ENCODE measurements at regions not wholly inside any gene's neighbourhood (a gene's known extent, or its start where the extent isn't known, plus 50 kb on each side); places are given as distances from the start of the nearest gene placed in this dataset.

DNA sequence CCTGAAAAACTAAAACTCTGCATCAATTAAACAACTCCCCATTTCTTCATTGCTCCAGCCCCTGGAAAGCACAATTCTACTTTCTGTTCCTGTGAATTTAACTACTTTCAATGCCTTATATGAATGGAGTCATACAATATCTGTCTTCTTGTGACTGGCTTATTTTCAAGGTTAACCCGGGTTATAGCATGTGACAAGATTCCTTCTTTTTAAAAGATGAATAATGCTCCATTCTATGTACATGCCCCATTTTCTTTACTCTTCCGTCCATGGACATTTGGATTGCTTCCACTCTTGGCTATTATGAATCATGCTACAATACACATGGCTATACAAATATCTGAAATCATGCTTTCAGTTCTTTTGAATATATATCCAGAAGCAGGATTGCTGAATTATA, 334.9 kb upstream of the ID4 start:
- H3K9me3 ChIP-seq = peaks cover 0 to 15% (median 14%) of the 10 kb centered on the region in 3 donors
- H3K4me3 ChIP-seq = no peak overlapping the region
- TF ChIP-seq, protein P1, sequence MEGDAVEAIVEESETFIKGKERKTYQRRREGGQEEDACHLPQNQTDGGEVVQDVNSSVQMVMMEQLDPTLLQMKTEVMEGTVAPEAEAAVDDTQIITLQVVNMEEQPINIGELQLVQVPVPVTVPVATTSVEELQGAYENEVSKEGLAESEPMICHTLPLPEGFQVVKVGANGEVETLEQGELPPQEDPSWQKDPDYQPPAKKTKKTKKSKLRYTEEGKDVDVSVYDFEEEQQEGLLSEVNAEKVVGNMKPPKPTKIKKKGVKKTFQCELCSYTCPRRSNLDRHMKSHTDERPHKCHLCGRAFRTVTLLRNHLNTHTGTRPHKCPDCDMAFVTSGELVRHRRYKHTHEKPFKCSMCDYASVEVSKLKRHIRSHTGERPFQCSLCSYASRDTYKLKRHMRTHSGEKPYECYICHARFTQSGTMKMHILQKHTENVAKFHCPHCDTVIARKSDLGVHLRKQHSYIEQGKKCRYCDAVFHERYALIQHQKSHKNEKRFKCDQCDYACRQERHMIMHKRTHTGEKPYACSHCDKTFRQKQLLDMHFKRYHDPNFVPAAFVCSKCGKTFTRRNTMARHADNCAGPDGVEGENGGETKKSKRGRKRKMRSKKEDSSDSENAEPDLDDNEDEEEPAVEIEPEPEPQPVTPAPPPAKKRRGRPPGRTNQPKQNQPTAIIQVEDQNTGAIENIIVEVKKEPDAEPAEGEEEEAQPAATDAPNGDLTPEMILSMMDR (IDR thresholded peaks at IDR 0.05) = no peak
- no peak overlapping the region for H3K27ac ChIP-seq
- DNase-seq = no peak
- no peaks in the 10 kb centered on the region for H3K27me3 ChIP-seq
- H3K4me1 ChIP-seq = no peaks in the 10 kb centered on the region
- intact Hi-C loops (cut with DNase I; ENCODE audit: low total_unique reads) = no loop called here
- H3K36me3 ChIP-seq = no peaks in the 10 kb centered on the region

DNA sequence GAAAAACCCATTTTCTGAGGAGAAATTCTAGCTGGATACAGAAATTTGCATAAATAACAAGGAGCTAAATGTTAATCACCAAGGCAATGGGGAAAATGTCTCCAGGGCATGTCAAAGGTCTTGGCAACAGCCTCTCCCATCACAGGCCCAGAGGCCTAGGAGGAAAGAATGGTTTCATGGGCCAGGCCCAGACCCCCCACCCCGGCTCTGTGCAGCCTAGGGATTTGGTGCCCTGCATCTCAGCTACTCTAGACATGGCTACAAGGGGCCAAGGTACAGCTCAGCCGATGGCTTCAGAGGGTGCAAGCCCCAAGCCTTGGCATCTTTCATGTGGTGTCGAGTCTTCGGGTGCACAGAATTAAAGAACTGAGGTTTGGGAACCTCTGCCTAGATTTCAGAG, 321.2 kb upstream of the ID4 start:
- TF ChIP-seq, protein P1 (IDR thresholded peaks at IDR 0.05) = no peak
- no peak for DNase-seq
- no peaks in the 10 kb centered on the region for H3K4me1 ChIP-seq
- H3K9me3 ChIP-seq = peaks cover 0 to 16% (median 8%) of the 10 kb centered on the region in 3 donors
- H3K36me3 ChIP-seq = no peaks in the 10 kb centered on the region
- H3K27me3 ChIP-seq = no peaks in the 10 kb centered on the region
- intact Hi-C loops (cut with DNase I; ENCODE audit: low total_unique reads) = no loop called here
- H3K27ac ChIP-seq = no peak overlapping the region
- H3K4me3 ChIP-seq = no peak overlapping the region

DNA sequence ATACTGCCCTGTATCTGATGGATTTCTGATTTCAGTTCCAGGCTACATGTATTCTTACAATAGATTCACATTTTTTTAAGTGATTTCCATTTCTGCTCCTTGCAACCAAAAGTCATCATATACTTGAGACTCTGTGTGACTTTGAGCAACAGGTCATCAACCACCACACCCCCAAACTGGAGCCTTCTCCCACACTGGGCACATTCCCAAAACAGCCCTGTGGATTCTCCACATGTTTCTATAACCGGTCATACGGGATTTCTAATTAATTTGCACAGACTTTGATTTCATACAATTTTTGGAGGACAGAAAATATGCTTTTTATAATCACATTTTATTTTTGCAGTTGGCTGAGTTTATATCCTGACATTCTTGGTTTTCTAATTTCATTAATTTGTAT, 317.2 kb upstream of the ID4 start:
- H3K27me3 ChIP-seq = no peaks in the 10 kb centered on the region
- TF ChIP-seq, protein P1 (IDR thresholded peaks at IDR 0.05) = no peak
- intact Hi-C loops (cut with DNase I; ENCODE audit: low total_unique reads) = no loop called here
- no peak for DNase-seq
- no peak overlapping the region for H3K4me3 ChIP-seq
- H3K9me3 ChIP-seq = peaks cover 0 to 8% (median 8%) of the 10 kb centered on the region in 3 donors
- H3K36me3 ChIP-seq = no peaks in the 10 kb centered on the region
- peaks cover 0 to 15% (median 6%) of the 10 kb centered on the region in 4 donors for H3K4me1 ChIP-seq
- H3K27ac ChIP-seq = no peak overlapping the region

DNA sequence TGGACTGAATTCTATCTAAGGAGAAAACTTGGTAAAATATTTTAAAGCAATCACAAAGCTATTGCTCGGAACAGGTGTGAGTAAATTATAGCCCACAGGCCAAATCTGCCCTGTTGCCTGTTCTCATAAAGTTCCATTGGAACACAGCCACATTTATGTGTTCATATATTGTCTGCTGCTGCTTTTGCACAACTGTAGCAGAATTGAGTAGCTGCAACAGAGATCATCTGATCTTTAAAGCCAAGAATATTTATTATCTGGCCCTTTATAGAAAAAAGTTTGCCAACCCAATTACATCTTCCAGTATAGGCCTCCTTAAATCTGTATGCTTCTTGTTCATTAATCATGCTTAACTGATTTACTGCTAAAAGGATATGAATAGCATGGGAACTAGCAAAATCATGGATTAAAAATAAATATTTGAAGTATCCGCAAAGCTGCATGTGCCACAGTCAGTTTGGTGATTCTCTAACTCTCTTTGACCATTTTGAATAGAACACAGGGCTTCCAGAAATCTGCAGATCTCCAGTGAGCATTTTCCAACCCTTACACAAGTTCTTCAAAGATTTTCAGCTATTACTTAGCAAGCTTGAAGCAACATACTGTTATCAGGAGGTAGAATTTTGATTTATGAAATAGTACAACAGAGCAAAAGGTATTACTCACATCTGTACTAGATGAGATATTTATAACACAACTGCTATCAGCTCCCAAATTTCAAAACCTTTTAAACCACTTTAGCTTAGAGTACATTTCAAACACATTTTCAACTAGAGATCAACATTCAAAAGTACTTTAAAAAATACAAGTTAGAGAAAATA, 312.6 kb upstream of the ID4 start:
- Histone ChIP-seq H3K36me3 (no peaks in the 10 kb centered on the region), H3K9me3 (no peaks in the 10 kb centered on the region), H3K27me3 (no peaks in the 10 kb centered on the region), H3K27ac (peak overlapping the region in 1 of 2 donors; percentile 7), H3K4me1 (peaks cover 0 to 26% (median 6%) of the 10 kb centered on the region in 4 donors), H3K4me3 (no peak overlapping the region)
- TF ChIP-seq, protein P1 (IDR thresholded peaks at IDR 0.05) = no peak
- no peak for DNase-seq
- intact Hi-C loops (cut with DNase I; ENCODE audit: low total_unique reads) = no loop called here

DNA sequence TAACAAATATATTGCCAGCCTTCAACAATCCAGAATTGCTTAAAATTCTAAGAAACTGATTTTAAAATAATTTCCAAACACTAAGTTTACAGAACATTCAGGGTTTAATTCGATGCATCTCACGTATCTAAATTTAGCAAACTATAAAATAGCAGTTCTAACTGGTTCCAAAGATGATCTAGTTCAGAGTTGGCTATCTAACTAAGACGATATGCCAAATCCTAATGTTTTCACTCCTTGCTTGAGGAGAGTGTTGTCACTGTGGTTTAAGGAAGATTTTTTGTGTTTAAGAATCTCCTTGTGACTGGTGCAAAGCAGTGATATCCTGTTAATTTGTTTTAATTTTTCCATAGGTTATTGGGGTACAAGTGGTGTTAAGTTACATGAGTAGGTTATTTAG, 311.5 kb upstream of the ID4 start:
- Histone ChIP-seq H3K27ac (no peak overlapping the region), H3K36me3 (no peaks in the 10 kb centered on the region), H3K4me3 (no peak overlapping the region), H3K27me3 (no peaks in the 10 kb centered on the region), H3K9me3 (no peaks in the 10 kb centered on the region), H3K4me1 (peaks cover 0 to 26% (median 6%) of the 10 kb centered on the region in 4 donors)
- intact Hi-C loops (cut with DNase I; ENCODE audit: low total_unique reads) = no loop called here
- no peak for DNase-seq
- TF ChIP-seq, protein P1 (IDR thresholded peaks at IDR 0.05) = no peak

Data from tibial artery (tissue), 4 donors.